Neuronal stem cell (in vitro differentiated cells): ENCODE measurements at regions not wholly inside any gene's neighbourhood (a gene's known extent, or its start where the extent isn't known, plus 50 kb on each side); places are given as distances from the start of the nearest gene placed in this dataset.

Experiments used
- DNase-seq: peaks from one replicate; pipeline ENCODE4 v3.0.0-alpha.2; 2013; ENCODE audit warnings: low spot score
- H2AFZ ChIP-seq: one replicate; pipeline ENCODE4 v1.6.1; 2013; ENCODE audit warnings: mild to moderate bottlenecking, low read length, inconsistent platforms
- H2AK5ac ChIP-seq: 2 replicates; pipeline ENCODE4 v1.6.1; 2013; ENCODE audit warnings: low read depth, mild to moderate bottlenecking, inconsistent platforms, low read length, moderate library complexity, mixed read lengths
- H2BK120ac ChIP-seq: 2 replicates; pipeline ENCODE4 v1.6.1; 2013; ENCODE audit warnings: low read depth, mild to moderate bottlenecking, inconsistent platforms, low read length, moderate library complexity, mixed read lengths
- H2BK12ac ChIP-seq: one replicate; pipeline ENCODE4 v1.6.1; 2013; ENCODE audit warnings: low read length, inconsistent platforms
- H2BK15ac ChIP-seq: 2 replicates; pipeline ENCODE4 v1.6.1; 2013; ENCODE audit warnings: mild to moderate bottlenecking, low read length, inconsistent platforms, mixed read lengths
- H2BK5ac ChIP-seq: one replicate; pipeline ENCODE4 v1.6.1; 2013; ENCODE audit warnings: inconsistent platforms, mild to moderate bottlenecking, low read length, moderate library complexity
- H3K14ac ChIP-seq: one replicate; pipeline ENCODE4 v1.6.1; 2013; ENCODE audit warnings: low read length, inconsistent platforms
- H3K18ac ChIP-seq: 2 replicates; pipeline ENCODE4 v1.6.1; 2013; ENCODE audit warnings: low read length, inconsistent platforms
- H3K23ac ChIP-seq: 2 replicates; pipeline ENCODE4 v1.6.1; 2013; ENCODE audit warnings: low read depth, mild to moderate bottlenecking, mixed read lengths, low read length, inconsistent platforms; ENCODE audit not compliant: poor library complexity
- H3K27ac ChIP-seq: replicated peaks from 3 replicates; pipeline ENCODE4 v1.5.1; 2013; ENCODE audit warnings: low read length, inconsistent platforms
- H3K27me3 ChIP-seq, 3 experiments: 2 replicates each; pipeline ENCODE4 v1.6.1; 2013; ENCODE audit warnings: low read length in 3 of 3, mild to moderate bottlenecking in 2 of 3, inconsistent platforms in 1 of 3, low read depth in 1 of 3, mixed read lengths in 1 of 3, moderate library complexity in 1 of 3; ENCODE audit not compliant: control insufficient read depth in 3 of 3, insufficient read depth in 3 of 3
- H3K36me3 ChIP-seq, 2 donors: replicated peaks in 1 of 2; 2 replicates each; pipeline ENCODE4 v1.6.1; 2013; ENCODE audit warnings: low read length in 2 of 2; ENCODE audit not compliant: control insufficient read depth in 2 of 2, insufficient read depth in 2 of 2
- H3K4ac ChIP-seq: 2 replicates; pipeline ENCODE4 v1.6.1; 2013; ENCODE audit warnings: inconsistent platforms, mild to moderate bottlenecking, low read length, moderate library complexity
- H3K4me1 ChIP-seq, 2 donors: 1 replicate in 1 of 2; 2 replicates in 1 of 2; pipeline ENCODE4 v1.6.1; 2013; ENCODE audit warnings: low read length in 2 of 2, low read depth in 1 of 2; ENCODE audit not compliant: control insufficient read depth in 2 of 2, insufficient read depth in 1 of 2
- H3K4me2 ChIP-seq: one replicate; pipeline ENCODE4 v1.6.1; 2013; ENCODE audit warnings: mild to moderate bottlenecking, low read length, inconsistent platforms; ENCODE audit not compliant: insufficient read depth, poor library complexity, severe bottlenecking
- H3K4me3 ChIP-seq, 2 donors: 2 replicates each; pipeline ENCODE4 v1.5.1; 2013; ENCODE audit warnings: low read length in 2 of 2, mild to moderate bottlenecking in 2 of 2, inconsistent platforms in 1 of 2, moderate library complexity in 1 of 2
- H3K79me1 ChIP-seq: one replicate; pipeline ENCODE4 v1.6.1; 2013; ENCODE audit warnings: low read depth, mild to moderate bottlenecking, inconsistent platforms, low read length, moderate library complexity
- H3K9ac ChIP-seq: one replicate; pipeline ENCODE4 v1.6.1; 2013; ENCODE audit warnings: mild to moderate bottlenecking, low read depth, low read length, inconsistent platforms; ENCODE audit not compliant: poor library complexity
- H3K9me3 ChIP-seq, 2 donors: replicated peaks in 1 of 2; 2 replicates each; pipeline versions ENCODE3 to v1.6.1; 2013; ENCODE audit warnings: low read length in 2 of 2, mild to moderate bottlenecking in 2 of 2, inconsistent platforms in 1 of 2, low read depth in 1 of 2, mixed read lengths in 1 of 2, moderate library complexity in 1 of 2; ENCODE audit not compliant: control insufficient read depth in 2 of 2, insufficient read depth in 1 of 2
- H4K8ac ChIP-seq: one replicate; pipeline ENCODE4 v1.6.1; 2013; ENCODE audit warnings: low read depth, mild to moderate bottlenecking, inconsistent platforms, low read length, moderate library complexity
- H4K91ac ChIP-seq: one replicate; pipeline ENCODE4 v1.6.1; 2013; ENCODE audit warnings: low read length, low read depth, mild to moderate bottlenecking, inconsistent platforms; ENCODE audit not compliant: poor library complexity
- WGBS, 2 donors: extraction: QIAGEN DNeasy Blood & Tissue Kit; methylation state at CpG; one replicate each; pipeline ENCODE4 v1.1.7; 2013; ENCODE audit warnings: missing lambda C conversion rate in 2 of 2, mixed read lengths in 1 of 2; ENCODE audit not compliant: insufficient read length in 2 of 2, insufficient replicate concordance in 1 of 2; ENCODE audit errors: extremely low coverage in 2 of 2; 5-methylcytosine and 5-hydroxymethylcytosine counted together

- Histone ChIP-seq H3K4ac (no peak overlapping the region), H3K4me3 (no peak overlapping the region), H2BK12ac (no peak overlapping the region), H3K9ac (no peak overlapping the region), H3K9me3 (no peaks in the 10 kb centered on the region), H3K14ac (no peak overlapping the region), H2AK5ac (no peak overlapping the region), H2BK15ac (no peak overlapping the region), H3K27me3 (no peaks in the 10 kb centered on the region), H3K27ac (no peak overlapping the region), H4K91ac (no peak overlapping the region), H3K4me1 (peaks cover 20 to 21% of the 10 kb centered on the region in 2 donors), H4K8ac (no peak overlapping the region), H2BK120ac (no peak overlapping the region), H2AFZ (no peak overlapping the region), H3K79me1 (no peaks in the 10 kb centered on the region), H2BK5ac (no peak overlapping the region), H3K36me3 (no peaks in the 10 kb centered on the region), H3K23ac (no peak overlapping the region), H3K4me2 (no peak overlapping the region), H3K18ac (no peak overlapping the region)
- no peak for DNase-seq
- no CpG with 5 or more reads among the region's 2 CpGs for WGBS, 2 donors
Measured at GRCh38 chr16:79439901-79440300, 160.6 kb downstream of the MAF start.

GRCh38 chr16:79437764-79438751 lies 162.5 kb downstream of the MAF start:
- no peak overlapping the region for H2BK5ac ChIP-seq
- H2BK12ac ChIP-seq: no peak overlapping the region
- H3K23ac ChIP-seq: no peak overlapping the region
- DNase-seq: peak; percentile 15
- H3K4me2 ChIP-seq: no peak overlapping the region
- no peaks in the 10 kb centered on the region for H3K27me3 ChIP-seq
- H2BK15ac ChIP-seq: no peak overlapping the region
- no peaks in the 10 kb centered on the region for H3K9me3 ChIP-seq
- H3K27ac ChIP-seq: no peak overlapping the region
- H4K8ac ChIP-seq: no peak overlapping the region
- WGBS, 2 donors: no CpG with 5 or more reads among the region's 31 CpGs
- peaks cover 20 to 21% of the 10 kb centered on the region in 2 donors for H3K4me1 ChIP-seq
- no peak overlapping the region for H4K91ac ChIP-seq
- peak overlapping the region; percentile 75 for H3K18ac ChIP-seq
- H3K36me3 ChIP-seq: no peaks in the 10 kb centered on the region
- no peak overlapping the region for H2BK120ac ChIP-seq
- no peak overlapping the region for H3K4ac ChIP-seq
- peak overlapping the region; percentile 80 for H2AFZ ChIP-seq
- H3K4me3 ChIP-seq: no peak overlapping the region
- H3K79me1 ChIP-seq: no peaks in the 10 kb centered on the region
- H3K14ac ChIP-seq: no peak overlapping the region
- no peak overlapping the region for H3K9ac ChIP-seq
- no peak overlapping the region for H2AK5ac ChIP-seq

GRCh38 chr16:79436885-79437284 lies 163.7 kb downstream of the MAF start:
- DNase-seq: no peak
- H3K9ac ChIP-seq: no peak overlapping the region
- H3K9me3 ChIP-seq: no peaks in the 10 kb centered on the region
- H3K36me3 ChIP-seq: no peaks in the 10 kb centered on the region
- H3K18ac ChIP-seq: peak overlapping the region; percentile 81
- H3K27ac ChIP-seq: no peak overlapping the region
- no peak overlapping the region for H2BK15ac ChIP-seq
- no peak overlapping the region for H4K8ac ChIP-seq
- H3K4me1 ChIP-seq: peaks cover 20 to 21% of the 10 kb centered on the region in 2 donors
- WGBS, 2 donors: no CpG with 5 or more reads among the region's 5 CpGs
- no peak overlapping the region for H4K91ac ChIP-seq
- H3K14ac ChIP-seq: no peak overlapping the region
- H3K4me2 ChIP-seq: no peak overlapping the region
- H3K23ac ChIP-seq: no peak overlapping the region
- no peak overlapping the region for H2AFZ ChIP-seq
- H3K27me3 ChIP-seq: no peaks in the 10 kb centered on the region
- H3K4me3 ChIP-seq: no peak overlapping the region
- H2BK12ac ChIP-seq: no peak overlapping the region
- H2BK120ac ChIP-seq: no peak overlapping the region
- H2AK5ac ChIP-seq: no peak overlapping the region
- H3K4ac ChIP-seq: no peak overlapping the region
- no peak overlapping the region for H2BK5ac ChIP-seq
- H3K79me1 ChIP-seq: no peaks in the 10 kb centered on the region

GRCh38 chr16:79434771-79435170 lies 165.8 kb downstream of the MAF start:
- Histone ChIP-seq H3K4me3 (no peak overlapping the region), H2AK5ac (no peak overlapping the region), H2BK15ac (no peak overlapping the region), H3K9me3 (peaks cover 0 to 2% of the 10 kb centered on the region in 2 donors), H3K36me3 (no peaks in the 10 kb centered on the region), H3K4me2 (no peak overlapping the region), H3K9ac (no peak overlapping the region), H2AFZ (no peak overlapping the region), H3K4ac (no peak overlapping the region), H3K27me3 (no peaks in the 10 kb centered on the region), H4K91ac (no peak overlapping the region), H3K14ac (no peak overlapping the region), H2BK5ac (no peak overlapping the region), H3K23ac (no peak overlapping the region), H3K4me1 (peaks cover 21 to 26% of the 10 kb centered on the region in 2 donors), H3K18ac (no peak overlapping the region), H2BK12ac (no peak overlapping the region), H3K79me1 (no peaks in the 10 kb centered on the region), H2BK120ac (no peak overlapping the region), H4K8ac (no peak overlapping the region), H3K27ac (no peak overlapping the region)
- DNase-seq: no peak
- no CpG with 5 or more reads among the region's 8 CpGs for WGBS, 2 donors
